KG1 (cell line): ENCODE measurements at regions not wholly inside any gene's neighbourhood (a gene's known extent, or its start where the extent isn't known, plus 50 kb on each side); places are given as distances from the start of the nearest gene placed in this dataset.
"Not testable (repeated sequence)": the region's sequence is repeated elsewhere in the genome, so short reads cannot be mapped to it uniquely, and the experiment has no call there.

Experiments used
- DNase-seq: peaks from one replicate; lab custom pipeline; 2025; lab: John Stamatoyannopoulos, UW

DNA sequence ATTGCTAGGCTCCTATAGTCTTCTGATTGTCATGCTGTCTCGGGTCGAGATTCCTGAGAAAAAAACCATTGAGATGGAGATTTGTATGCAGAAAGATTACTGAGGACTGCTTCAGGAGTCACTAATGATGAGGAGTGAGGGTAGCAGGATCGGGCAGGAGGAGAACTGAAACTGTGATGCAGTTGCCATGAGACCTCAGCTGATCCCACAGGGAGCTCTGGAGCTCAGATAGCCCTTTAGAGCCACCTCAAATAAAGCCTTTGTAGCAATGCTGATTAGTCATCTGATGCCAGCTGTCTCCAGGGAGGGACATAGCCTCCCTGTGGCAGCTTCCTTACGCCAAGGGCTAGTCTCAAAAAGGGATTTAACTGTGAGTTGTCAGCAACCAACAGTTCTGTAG lies 256.9 kb downstream of the DMAC1 start:
- no peak for DNase-seq

DNA sequence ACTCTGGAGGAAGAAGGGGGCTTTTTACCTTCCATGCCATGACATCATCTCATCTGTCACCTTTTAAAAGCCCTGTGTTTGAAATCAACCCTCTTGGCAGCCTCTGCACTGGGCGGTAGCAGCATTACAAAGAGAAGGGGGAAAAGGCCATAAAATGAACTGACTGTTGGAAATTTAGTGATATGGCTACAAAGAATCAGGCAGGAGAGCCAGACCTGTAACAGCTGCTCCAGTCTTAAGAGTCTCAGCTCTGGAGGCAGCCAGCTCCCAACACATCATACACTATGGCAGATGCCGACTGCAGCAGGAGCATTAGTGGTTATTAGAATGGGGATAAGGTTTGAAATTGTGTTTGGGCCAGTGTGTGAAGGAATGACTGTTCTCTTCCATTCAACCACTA lies 257.5 kb downstream of the DMAC1 start:
- no peak for DNase-seq

GRCh38 chr9:7536310-7536939 lies 263.2 kb downstream of the DMAC1 start:
- peak; percentile 2 for DNase-seq

DNA sequence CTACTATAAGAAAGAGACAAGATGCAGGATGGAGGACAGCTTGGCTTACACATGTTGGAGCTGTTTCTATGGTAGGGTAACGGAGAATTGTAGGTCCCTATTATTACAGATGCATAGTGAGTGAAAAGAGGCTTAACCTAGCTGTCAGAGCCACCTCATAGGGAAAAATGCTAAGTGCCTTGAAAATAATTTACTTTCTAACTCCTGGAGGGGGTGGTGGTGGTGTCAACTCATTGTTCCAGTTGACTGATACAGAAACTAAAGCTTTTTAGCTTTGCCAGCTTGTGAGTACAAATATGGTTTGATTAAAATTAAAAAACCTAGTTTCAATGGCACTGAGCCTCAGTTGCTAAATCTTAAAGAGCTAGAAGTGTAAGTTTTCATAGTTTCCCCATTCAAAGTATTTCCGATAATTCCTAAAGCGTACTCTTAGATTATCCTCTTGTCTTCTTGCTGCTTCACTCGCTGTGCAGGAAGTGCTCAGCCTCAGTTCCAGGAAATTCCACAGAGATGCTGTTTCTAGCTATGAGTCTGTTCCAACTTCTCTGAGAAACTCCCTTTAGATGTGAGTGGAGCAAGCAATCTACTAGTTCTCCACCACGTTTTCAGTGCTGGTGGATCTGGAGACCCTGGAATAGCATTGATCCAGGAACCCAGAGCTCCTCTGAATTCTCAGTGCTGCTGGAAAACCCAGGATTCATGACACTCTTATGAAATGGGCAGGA lies 265.2 kb downstream of the DMAC1 start:
- DNase-seq, result no peak

- DNase-seq, result no peak
Observed at GRCh38 chr9:7533376-7534090, 266.0 kb downstream of the DMAC1 start.

DNA sequence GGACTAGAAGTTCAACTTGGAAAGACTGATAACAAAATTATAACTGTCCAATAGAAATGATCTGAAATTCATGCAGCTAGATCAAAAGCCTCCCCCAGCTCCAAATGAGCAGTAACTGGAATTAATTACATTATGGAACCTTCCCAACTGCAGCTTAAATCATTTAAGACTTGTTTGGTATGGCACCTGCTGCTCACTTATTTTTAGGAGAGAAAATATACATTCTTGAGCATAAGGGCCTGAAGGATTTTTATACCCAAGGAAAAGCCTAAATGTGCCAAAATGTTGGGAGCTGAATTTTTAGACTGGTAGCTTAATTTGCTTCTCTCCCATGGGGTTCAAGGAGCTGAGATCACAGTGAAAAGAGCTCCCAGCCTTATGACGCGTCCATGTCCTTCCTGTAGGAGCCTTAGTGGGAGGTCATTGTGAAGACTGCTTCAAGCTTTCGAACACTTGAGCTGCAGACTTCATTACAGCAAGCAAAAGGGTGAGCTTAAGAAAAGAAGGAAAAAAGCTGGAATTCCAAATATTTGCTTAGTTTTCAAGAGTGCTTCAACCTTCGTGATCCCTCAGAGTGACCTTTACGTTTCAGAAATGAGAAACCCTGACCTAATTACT lies 276.0 kb downstream of the DMAC1 start:
- no peak for DNase-seq

DNA sequence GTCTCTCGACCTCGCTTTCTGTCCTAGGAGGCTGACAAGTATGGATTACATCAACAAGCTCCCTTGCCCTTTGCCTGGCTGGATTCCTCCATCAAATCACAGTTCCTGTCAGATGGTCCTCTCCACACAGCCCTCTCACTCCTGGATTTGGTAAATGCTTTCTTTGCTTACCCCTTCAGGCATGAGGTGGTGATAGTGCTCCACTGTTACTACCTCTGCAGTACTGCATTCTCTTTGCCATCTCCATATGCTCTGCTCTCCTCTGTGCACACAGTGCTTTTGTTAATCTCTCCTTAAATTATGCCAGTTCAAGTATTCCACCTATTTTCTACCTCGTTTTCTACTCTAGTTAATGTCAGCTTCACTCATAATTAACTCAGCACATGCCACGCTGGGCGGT lies 279.2 kb downstream of the DMAC1 start:
- no peak for DNase-seq

- no peak for DNase-seq
Observed at GRCh38 chr9:7516376-7516775, 283.2 kb downstream of the DMAC1 start.

DNA sequence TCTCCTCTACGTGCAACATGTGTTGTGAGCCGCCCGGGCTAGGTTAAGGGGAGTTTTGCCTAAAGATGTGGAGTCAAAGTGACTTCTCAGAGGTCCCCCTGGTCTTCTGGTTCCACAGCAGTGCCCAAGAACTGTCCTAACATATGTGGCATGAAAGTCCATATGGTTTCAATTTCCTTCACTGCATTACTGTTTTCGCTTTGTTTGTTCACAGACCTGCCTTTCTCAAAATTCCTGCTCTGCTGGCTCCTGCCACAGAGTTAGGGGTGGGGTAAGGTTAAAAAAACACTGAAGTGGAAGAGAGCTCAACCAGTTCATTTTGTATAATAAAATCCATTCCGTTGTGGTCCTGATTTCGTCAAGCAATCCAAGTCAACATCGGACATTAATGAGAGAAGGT lies 289.4 kb downstream of the DMAC1 start:
- DNase-seq, result no peak

- DNase-seq, result no peak
Observed at GRCh38 chr9:7509576-7510145, 289.9 kb downstream of the DMAC1 start.

- no peak for DNase-seq
Observed at GRCh38 chr9:7508516-7508915, 291.1 kb downstream of the DMAC1 start.

- no peak for DNase-seq
Observed at GRCh38 chr9:7507566-7508270, 291.9 kb downstream of the DMAC1 start.

DNA sequence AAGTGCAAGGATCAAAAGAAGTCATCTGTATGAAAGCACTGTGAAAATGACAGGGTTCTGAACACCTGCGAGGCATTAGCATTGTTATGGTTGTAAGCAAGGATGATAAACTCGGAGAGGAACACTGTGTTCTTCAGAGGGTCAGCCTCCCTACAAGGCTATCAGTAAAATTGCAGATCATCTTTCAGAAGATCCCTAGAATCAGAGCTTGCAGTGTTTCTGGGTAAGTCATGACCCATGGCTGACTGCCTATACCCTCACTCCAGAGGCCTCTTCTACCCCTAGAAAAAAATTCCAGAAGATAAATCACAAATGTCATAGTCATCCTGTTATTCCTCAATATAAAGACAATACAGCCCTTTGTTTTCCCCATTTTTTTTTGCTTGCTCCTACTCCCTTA lies 292.6 kb downstream of the DMAC1 start:
- DNase-seq, result no peak

- no peak for DNase-seq
Observed at GRCh38 chr9:7500521-7500920, 299.1 kb downstream of the DMAC1 start.

DNA sequence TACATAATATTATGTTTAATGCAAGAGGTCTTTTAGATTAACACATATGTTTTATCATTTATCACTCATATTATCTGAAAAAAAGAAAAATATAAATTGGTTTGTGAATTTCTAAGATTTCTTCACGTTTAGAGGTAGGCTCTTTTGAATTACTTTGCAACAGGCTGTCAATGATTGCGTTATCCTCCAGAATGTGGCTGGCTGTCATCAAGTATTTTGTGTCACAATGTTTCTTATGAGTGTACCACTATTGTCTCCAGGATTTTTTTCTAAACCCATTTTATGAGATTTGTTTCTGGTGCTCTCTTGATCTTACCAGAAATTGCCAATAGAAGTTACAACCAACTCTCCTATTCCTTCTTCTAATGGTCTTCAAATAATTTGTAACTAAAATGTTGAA lies 307.9 kb downstream of the DMAC1 start:
- DNase-seq, result no peak

DNA sequence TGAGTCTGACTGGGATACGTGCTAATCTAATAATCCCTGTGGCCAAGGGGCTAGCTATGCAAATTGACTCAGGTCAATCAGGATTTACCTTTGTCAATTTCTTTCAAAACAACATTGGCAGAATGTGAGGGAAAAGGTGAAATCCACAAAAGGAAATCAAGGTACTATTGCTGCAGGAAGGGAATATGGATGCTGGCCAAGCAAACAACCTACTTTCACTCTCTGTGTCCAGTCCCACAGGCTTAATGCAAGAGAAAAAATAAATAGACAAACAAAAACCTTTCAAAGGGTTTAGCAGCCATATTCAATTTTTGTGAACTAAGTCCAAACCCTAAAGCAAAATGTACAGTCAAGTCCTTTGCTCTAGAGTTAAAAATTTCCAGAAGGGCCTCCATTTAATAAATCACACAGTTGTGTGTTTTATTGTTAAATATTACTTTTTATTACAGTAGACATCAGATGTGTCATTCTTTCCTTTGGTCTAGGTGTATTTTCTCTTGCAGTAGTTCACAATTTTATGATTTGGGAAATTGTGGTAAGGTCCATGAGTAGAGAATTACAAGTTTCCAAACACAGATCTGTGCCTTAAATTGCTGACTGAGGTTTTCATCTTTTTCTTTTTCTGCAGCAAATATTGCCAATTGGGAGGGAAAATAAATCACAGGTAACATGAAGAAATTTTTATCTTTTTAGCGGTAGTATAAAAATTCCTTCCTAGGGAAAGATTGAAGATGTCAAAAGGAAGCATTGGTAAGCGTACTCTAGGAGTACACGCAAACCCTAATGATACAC lies 309.1 kb downstream of the DMAC1 start:
- DNase-seq, result no peak

GRCh38 chr9:7489036-7489435 lies 310.5 kb downstream of the DMAC1 start:
- no peak for DNase-seq

GRCh38 chr9:7484014-7484413 lies 315.6 kb downstream of the DMAC1 start:
- DNase-seq, result not testable (repeated sequence)

DNA sequence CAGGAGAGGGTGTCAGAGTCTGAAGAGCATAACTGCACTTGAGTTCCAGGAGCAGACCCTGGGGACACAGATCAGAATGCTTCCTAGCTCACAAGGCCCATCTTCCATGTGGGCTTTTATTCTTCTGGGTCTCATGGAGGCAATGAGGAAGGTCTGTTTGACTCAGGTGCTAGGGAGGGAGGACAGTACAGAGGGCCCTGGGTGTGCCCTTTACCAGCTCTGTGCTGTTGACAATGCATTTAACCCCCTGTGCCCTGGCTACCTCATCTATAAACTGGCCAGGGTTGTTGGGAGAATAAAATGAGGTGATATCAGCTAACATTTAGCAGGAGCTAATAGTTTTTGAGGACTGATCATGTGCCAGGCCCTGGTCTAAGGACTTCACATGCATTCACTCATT lies 318.0 kb downstream of the DMAC1 start:
- DNase-seq, result no peak

GRCh38 chr9:7479300-7479699 lies 320.3 kb downstream of the DMAC1 start:
- no peak for DNase-seq

DNA sequence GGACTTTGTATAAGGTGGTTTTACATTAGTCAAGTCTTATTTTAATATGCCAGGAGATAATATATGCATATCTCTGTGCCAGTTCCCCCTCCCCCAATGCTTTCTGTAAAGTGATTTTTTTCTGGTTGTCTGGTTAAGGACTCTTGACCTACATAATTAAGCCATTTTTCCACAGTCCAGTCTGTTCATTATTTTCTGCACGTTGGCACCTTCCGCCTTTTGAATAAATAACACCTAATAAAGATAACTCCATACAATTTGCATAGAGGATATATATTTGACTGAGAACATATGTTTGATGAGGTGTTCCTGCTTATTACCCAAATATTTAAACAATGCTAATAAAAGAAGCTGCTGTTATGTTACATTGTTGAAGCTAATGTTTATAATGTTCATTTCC lies 320.9 kb downstream of the DMAC1 start:
- no peak for DNase-seq
